ENCODE measurements at regions not wholly inside any gene's neighbourhood (a gene's known extent, or its start where the extent isn't known, plus 50 kb on each side); places are given as distances from the start of the nearest gene placed in this dataset.

GRCh38 chr14:25520821-25521220, 470.9 kb upstream of the STXBP6 start:
- TF ChIP-seq POLR2A (IDR thresholded peaks at IDR 0.05; ENCODE audit: low read length) (no peak), GATA1 (IDR thresholded peaks at IDR 0.05; ENCODE audit: low read depth, low read length) (no peak)
